Gastroesophageal sphincter (tissue), 3 donors: ENCODE measurements at regions not wholly inside any gene's neighbourhood (a gene's known extent, or its start where the extent isn't known, plus 50 kb on each side); places are given as distances from the start of the nearest gene placed in this dataset.

Experiments used
- EP300 ChIP-seq: sonication (generic); formaldehyde crosslinking; IDR thresholded peaks from one replicate; pipeline ENCODE4 v1.6.1; 2017; ENCODE audit warnings: antibody characterized with exemption, mild to moderate bottlenecking
- POLR2A ChIP-seq, 2 donors: fragments of 450-650 bp; IDR thresholded peaks; one replicate each; pipeline ENCODE4 v1.6.1; 2017; ENCODE audit warnings: antibody characterized with exemption in 2 of 2, mild to moderate bottlenecking in 2 of 2, moderate library complexity in 1 of 2
- POLR2AphosphoS5 ChIP-seq: sonication (generic); formaldehyde crosslinking; IDR thresholded peaks from one replicate; pipeline ENCODE4 v1.6.1; 2017; ENCODE audit warnings: antibody characterized with exemption
- TF ChIP-seq, protein P1 (sequence below), 4 experiments: fragments of 200-600 bp in 2 of 4; fragments of 450-650 bp in 2 of 4; sonication (generic) in 1 of 4; IDR thresholded peaks; one replicate each; pipeline ENCODE4 v1.5.1; 2017 to 2019; ENCODE audit warnings: antibody characterized with exemption in 4 of 4, mild to moderate bottlenecking in 2 of 4, moderate library complexity in 2 of 4

DNA sequence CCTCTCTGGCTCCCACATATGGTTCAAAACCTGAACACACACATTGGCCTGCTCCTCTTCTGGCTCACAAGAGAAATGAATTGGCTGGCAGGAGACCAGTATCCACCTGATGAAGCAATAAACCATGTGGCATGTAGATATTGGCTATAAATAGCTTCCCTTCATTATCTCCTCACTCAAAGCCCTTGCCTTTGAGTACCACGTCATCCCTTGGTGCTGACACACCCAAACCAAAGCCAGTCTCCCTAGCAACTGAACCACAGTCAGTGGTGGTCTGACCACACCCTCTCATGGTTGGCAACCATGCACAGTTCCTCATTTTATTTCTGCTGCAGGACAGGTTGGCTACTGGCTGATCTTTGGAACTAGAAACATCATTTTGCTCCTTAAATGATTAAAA is 98.8 kb downstream of the ZNF621 start:
- TF ChIP-seq, protein P1, sequence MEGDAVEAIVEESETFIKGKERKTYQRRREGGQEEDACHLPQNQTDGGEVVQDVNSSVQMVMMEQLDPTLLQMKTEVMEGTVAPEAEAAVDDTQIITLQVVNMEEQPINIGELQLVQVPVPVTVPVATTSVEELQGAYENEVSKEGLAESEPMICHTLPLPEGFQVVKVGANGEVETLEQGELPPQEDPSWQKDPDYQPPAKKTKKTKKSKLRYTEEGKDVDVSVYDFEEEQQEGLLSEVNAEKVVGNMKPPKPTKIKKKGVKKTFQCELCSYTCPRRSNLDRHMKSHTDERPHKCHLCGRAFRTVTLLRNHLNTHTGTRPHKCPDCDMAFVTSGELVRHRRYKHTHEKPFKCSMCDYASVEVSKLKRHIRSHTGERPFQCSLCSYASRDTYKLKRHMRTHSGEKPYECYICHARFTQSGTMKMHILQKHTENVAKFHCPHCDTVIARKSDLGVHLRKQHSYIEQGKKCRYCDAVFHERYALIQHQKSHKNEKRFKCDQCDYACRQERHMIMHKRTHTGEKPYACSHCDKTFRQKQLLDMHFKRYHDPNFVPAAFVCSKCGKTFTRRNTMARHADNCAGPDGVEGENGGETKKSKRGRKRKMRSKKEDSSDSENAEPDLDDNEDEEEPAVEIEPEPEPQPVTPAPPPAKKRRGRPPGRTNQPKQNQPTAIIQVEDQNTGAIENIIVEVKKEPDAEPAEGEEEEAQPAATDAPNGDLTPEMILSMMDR (IDR thresholded peaks at IDR 0.05) = no peak
- no peak for TF ChIP-seq EP300
- no peak for TF ChIP-seq POLR2A (IDR thresholded peaks at IDR 0.05)
- TF ChIP-seq POLR2AphosphoS5 = no peak
